ENCODE measurements at regions not wholly inside any gene's neighbourhood (a gene's known extent, or its start where the extent isn't known, plus 50 kb on each side); places are given as distances from the start of the nearest gene placed in this dataset.

DNA sequence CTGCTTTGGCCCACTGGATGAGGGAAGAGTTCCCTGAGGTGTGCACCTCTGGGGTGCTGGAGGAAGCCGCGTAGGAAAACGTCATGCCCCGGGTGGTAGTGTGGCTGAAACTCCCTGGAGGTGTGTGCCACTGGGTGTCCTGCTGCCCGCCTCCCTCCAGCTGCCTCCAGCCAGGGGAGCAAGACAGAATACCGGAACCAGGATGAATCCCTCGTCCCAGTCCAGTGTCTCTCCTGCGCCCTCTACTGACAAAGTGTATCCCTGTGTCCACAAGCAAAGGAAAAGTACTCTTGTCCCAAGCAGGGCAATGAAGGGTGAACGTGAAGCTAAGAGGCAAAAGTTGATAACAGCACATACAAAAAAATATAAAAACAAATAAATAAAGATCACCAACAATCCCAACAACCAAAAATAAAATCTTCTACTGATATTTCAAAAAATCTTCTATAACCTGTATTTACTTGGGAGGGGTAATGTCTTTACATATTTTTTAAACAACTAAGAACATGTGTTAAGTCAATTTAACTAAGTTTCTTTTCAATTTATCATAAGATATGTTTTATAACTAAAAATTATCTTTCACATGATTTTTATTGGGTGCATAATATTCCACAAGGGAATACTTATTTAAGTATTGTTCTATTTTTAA lies 437.6 kb downstream of the MAFB start:
- H3K4me3 ChIP-seq: no peak overlapping the region
- ATAC-seq: no peak
- 80 to 90% methylated on average over 1 to 2 of the region's 9 CpGs for WGBS, 2 donors (ENCODE audit: low coverage in 1 of 2)
- peaks cover 0 to 9% (median 0%) of the 10 kb centered on the region in 3 donors for H3K9me3 ChIP-seq
- no peak overlapping the region for H3K27ac ChIP-seq
- H3K27me3 ChIP-seq: no peaks in the 10 kb centered on the region
- H3K36me3 ChIP-seq: no peaks in the 10 kb centered on the region
- no peaks in the 10 kb centered on the region for H3K4me1 ChIP-seq
- TF ChIP-seq EP300 (IDR thresholded peaks at IDR 0.05) (no peak), POLR2AphosphoS5 (IDR thresholded peaks at IDR 0.05) (no peak), POLR2A (IDR thresholded peaks at IDR 0.05) (no peak)
- TF ChIP-seq, protein P1, sequence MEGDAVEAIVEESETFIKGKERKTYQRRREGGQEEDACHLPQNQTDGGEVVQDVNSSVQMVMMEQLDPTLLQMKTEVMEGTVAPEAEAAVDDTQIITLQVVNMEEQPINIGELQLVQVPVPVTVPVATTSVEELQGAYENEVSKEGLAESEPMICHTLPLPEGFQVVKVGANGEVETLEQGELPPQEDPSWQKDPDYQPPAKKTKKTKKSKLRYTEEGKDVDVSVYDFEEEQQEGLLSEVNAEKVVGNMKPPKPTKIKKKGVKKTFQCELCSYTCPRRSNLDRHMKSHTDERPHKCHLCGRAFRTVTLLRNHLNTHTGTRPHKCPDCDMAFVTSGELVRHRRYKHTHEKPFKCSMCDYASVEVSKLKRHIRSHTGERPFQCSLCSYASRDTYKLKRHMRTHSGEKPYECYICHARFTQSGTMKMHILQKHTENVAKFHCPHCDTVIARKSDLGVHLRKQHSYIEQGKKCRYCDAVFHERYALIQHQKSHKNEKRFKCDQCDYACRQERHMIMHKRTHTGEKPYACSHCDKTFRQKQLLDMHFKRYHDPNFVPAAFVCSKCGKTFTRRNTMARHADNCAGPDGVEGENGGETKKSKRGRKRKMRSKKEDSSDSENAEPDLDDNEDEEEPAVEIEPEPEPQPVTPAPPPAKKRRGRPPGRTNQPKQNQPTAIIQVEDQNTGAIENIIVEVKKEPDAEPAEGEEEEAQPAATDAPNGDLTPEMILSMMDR (IDR thresholded peaks at IDR 0.05): peak in 1 of 4 experiments; percentile 45

DNA sequence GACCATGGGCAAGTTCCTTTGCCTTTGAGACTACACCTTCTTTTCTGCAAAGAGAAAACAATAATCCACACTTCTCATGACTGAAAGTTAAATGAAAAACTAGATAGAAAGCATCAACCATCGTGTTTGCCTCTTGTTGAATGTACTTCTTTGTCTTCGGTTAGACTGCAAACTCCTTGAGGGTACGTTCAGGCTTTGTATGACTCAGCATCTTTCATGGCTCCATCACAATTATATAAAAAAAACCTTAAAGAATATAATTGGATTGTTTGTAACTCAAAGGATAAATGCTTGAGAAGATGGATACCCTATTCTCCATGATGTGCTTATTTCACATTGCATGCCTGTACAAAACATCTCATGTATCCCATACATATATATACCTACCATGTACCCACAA lies 439.2 kb downstream of the MAFB start:
- ATAC-seq: no peak
- Histone ChIP-seq H3K27me3 (no peaks in the 10 kb centered on the region), H3K9me3 (peaks cover 0 to 9% (median 0%) of the 10 kb centered on the region in 3 donors), H3K27ac (no peak overlapping the region), H3K36me3 (no peaks in the 10 kb centered on the region), H3K4me1 (no peaks in the 10 kb centered on the region), H3K4me3 (no peak overlapping the region)
- WGBS, 2 donors (ENCODE audit: low coverage in 1 of 2): 94 to 100% methylated on average over 3 of the region's 3 CpGs
- TF ChIP-seq, protein P1 (IDR thresholded peaks at IDR 0.05): no peak
- TF ChIP-seq POLR2AphosphoS5 (IDR thresholded peaks at IDR 0.05) (no peak), EP300 (IDR thresholded peaks at IDR 0.05) (no peak), POLR2A (IDR thresholded peaks at IDR 0.05) (no peak)

DNA sequence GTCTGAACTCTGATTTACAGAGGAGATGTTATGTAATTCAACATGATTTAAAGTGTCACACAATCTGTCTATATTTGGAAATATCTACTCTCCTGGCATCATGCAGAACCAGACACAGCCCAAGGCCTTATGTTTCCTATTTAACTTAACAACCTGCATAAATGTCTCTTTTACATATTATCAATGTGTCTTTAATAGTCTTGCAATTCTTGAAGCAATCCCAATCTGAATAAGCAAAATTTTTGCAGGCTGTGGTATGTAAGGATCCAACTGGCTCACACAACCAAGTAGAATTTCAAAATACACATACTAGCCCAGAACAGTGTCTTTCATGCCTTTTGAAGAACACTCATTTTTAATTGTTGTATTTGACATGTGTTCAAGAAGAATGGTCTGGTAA lies 443.2 kb downstream of the MAFB start:
- no peak overlapping the region for H3K27ac ChIP-seq
- no peak overlapping the region for H3K4me3 ChIP-seq
- peaks cover 0 to 2% (median 0%) of the 10 kb centered on the region in 3 donors for H3K9me3 ChIP-seq
- no peaks in the 10 kb centered on the region for H3K4me1 ChIP-seq
- H3K27me3 ChIP-seq: peaks cover 10% of the 10 kb centered on the region
- no peaks in the 10 kb centered on the region for H3K36me3 ChIP-seq
- TF ChIP-seq EP300 (IDR thresholded peaks at IDR 0.05) (no peak), POLR2AphosphoS5 (IDR thresholded peaks at IDR 0.05) (no peak), POLR2A (IDR thresholded peaks at IDR 0.05) (no peak)
- TF ChIP-seq, protein P1 (IDR thresholded peaks at IDR 0.05): no peak
- no peak for ATAC-seq

- Histone ChIP-seq H3K4me1 (no peaks in the 10 kb centered on the region), H3K9me3 (no peaks in the 10 kb centered on the region), H3K36me3 (no peaks in the 10 kb centered on the region), H3K27ac (no peak overlapping the region), H3K4me3 (no peak overlapping the region), H3K27me3 (peaks cover 14% of the 10 kb centered on the region)
- ATAC-seq: no peak
- 88 to 91% methylated on average over 4 of the region's 4 CpGs for WGBS, 2 donors (ENCODE audit: low coverage in 1 of 2)
- TF ChIP-seq EP300 (IDR thresholded peaks at IDR 0.05): no peak
- no peak for TF ChIP-seq POLR2AphosphoS5 (IDR thresholded peaks at IDR 0.05)
- TF ChIP-seq, protein P1 (IDR thresholded peaks at IDR 0.05): no peak
- no peak for TF ChIP-seq POLR2A (IDR thresholded peaks at IDR 0.05)
Observed at GRCh38 chr20:40244286-40244685, 444.8 kb downstream of the MAFB start.

DNA sequence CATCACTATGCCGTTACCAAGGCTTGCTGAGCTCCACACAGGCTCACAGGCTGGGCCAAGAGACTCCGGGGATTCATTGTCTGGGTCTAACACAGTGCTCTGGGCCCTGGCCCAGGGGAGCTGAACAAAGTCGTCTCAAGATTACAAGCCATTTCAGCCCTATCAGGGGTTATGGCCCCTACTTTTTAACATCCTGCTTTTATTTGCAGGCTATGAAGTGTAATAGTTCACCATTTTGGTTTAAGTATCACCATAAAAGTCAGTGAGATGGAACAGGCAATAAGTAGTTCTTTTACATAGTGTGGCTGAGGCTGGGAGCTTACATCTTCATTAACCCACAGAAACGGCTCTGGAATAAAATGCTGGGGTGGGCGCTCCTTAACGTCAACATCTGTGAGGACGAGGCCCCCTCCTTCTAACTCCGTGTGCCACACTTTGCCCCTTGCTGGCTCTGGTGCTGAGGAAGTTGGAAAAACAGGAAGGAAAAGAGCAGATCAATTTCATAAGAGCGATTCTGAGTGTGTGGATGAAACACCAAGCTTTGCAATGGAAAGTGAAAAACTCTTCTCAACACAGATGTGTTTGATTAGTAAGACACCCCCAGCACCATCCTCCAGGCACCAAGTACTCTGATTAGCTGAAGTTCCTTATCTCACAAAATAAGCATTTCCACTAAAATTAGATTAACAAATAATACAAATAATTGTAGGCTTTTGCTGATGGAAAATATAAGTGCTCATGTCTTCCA lies 447.3 kb downstream of the MAFB start:
- H3K4me1 ChIP-seq: no peaks in the 10 kb centered on the region
- ATAC-seq: no peak
- TF ChIP-seq, protein P1 (IDR thresholded peaks at IDR 0.05): no peak
- TF ChIP-seq POLR2A (IDR thresholded peaks at IDR 0.05): no peak
- no peak for TF ChIP-seq EP300 (IDR thresholded peaks at IDR 0.05)
- TF ChIP-seq POLR2AphosphoS5 (IDR thresholded peaks at IDR 0.05): no peak
- peaks cover 16% of the 10 kb centered on the region for H3K27me3 ChIP-seq
- no peak overlapping the region for H3K27ac ChIP-seq
- WGBS, 2 donors (ENCODE audit: low coverage in 1 of 2): 39 to 66% methylated on average over 5 to 8 of the region's 9 CpGs
- no peak overlapping the region for H3K4me3 ChIP-seq
- H3K9me3 ChIP-seq: no peaks in the 10 kb centered on the region
- H3K36me3 ChIP-seq: no peaks in the 10 kb centered on the region
